ENCODE measurements at regions not wholly inside any gene's neighbourhood (a gene's known extent, or its start where the extent isn't known, plus 50 kb on each side); places are given as distances from the start of the nearest gene placed in this dataset.
"Not testable (repeated sequence)": the region's sequence is repeated elsewhere in the genome, so short reads cannot be mapped to it uniquely, and the experiment has no call there.

- Histone ChIP-seq H3K27ac (no peak overlapping the region), H3K4me2 (no peak overlapping the region), H3K36me3 (ENCODE audit: low read depth) (no peaks in the 10 kb centered on the region), H3K4me3 (no peak overlapping the region), H3K4me1 (replicated peaks; ENCODE audit: insufficient read depth) (no peaks in the 10 kb centered on the region), H2AFZ (no peak overlapping the region), H3K27me3 (ENCODE audit: insufficient read depth, low read depth) (no peaks in the 10 kb centered on the region), H4K20me1 (ENCODE audit: insufficient read depth) (no peaks in the 10 kb centered on the region), H3K9me2 (ENCODE audit: insufficient read depth) (no peaks in the 10 kb centered on the region), H3K9me3 (ENCODE audit: insufficient read depth, low read depth) (no peaks in the 10 kb centered on the region), H3K79me2 (ENCODE audit: low read depth) (no peaks in the 10 kb centered on the region), H3F3A (ENCODE audit: insufficient read depth, low read depth) (no peaks in the 10 kb centered on the region)
- ChIA-PET POLR2A (ENCODE audit: unreplicated experiment) (no interaction called here), CTCF (no interaction called here)
- intact Hi-C loops (cut with micrococcal nuclease; ENCODE audit: unreplicated experiment): no loop called here
- TF ChIP-seq EZH2 (IDR thresholded peaks at IDR 0.05; ENCODE audit: low read depth): no peak
- no TSS peak for BruUV-seq (replicated peaks)
- no peak for DNase-seq
Measured at GRCh38 chr12:126437934-126438333, 1372.7 kb downstream of the AACS start.

GRCh38 chr12:126443977-126444376, 1378.7 kb downstream of the AACS start:
- no peak overlapping the region for H3K27ac ChIP-seq

GRCh38 chr12:126447346-126447745, 1382.1 kb downstream of the AACS start:
- H3K27ac ChIP-seq: no peak overlapping the region
- POLR2A ChIA-PET (ENCODE audit: unreplicated experiment): no interaction called here
- no TSS peak for BruUV-seq (replicated peaks)
- no peaks in the 10 kb centered on the region for H3F3A ChIP-seq (ENCODE audit: insufficient read depth, low read depth)
- H3K4me3 ChIP-seq: no peak overlapping the region
- no peaks in the 10 kb centered on the region for H3K36me3 ChIP-seq (ENCODE audit: low read depth)
- no peak for TF ChIP-seq EZH2 (IDR thresholded peaks at IDR 0.05; ENCODE audit: low read depth)
- no peak for TF ChIP-seq CTCF (conservative IDR thresholded peaks at IDR 0.05)
- no peaks in the 10 kb centered on the region for H3K9me2 ChIP-seq (ENCODE audit: insufficient read depth)
- no peaks in the 10 kb centered on the region for H3K79me2 ChIP-seq (ENCODE audit: low read depth)
- DNase-seq: no peak
- H4K20me1 ChIP-seq (ENCODE audit: insufficient read depth): no peaks in the 10 kb centered on the region
- no peaks in the 10 kb centered on the region for H3K27me3 ChIP-seq (ENCODE audit: insufficient read depth, low read depth)
- H3K4me1 ChIP-seq (replicated peaks; ENCODE audit: insufficient read depth): no peaks in the 10 kb centered on the region
- intact Hi-C loops (cut with micrococcal nuclease; ENCODE audit: unreplicated experiment): no loop called here
- H3K9me3 ChIP-seq (ENCODE audit: insufficient read depth, low read depth): no peaks in the 10 kb centered on the region
- H2AFZ ChIP-seq: no peak overlapping the region
- H3K4me2 ChIP-seq: no peak overlapping the region
- CTCF ChIA-PET: no interaction called here

More at GRCh38 chr12:126443977-126444376, 1378.7 kb downstream of the AACS start:
- CTCF ChIA-PET: no interaction called here
- H3K4me2 ChIP-seq: no peak overlapping the region
- POLR2A ChIA-PET (ENCODE audit: unreplicated experiment): no interaction called here
- no peaks in the 10 kb centered on the region for H4K20me1 ChIP-seq (ENCODE audit: insufficient read depth)
- H3F3A ChIP-seq (ENCODE audit: insufficient read depth, low read depth): no peaks in the 10 kb centered on the region
- H3K9me2 ChIP-seq (ENCODE audit: insufficient read depth): no peaks in the 10 kb centered on the region
- no peaks in the 10 kb centered on the region for H3K4me1 ChIP-seq (replicated peaks; ENCODE audit: insufficient read depth)
- no peak overlapping the region for H2AFZ ChIP-seq
- no peaks in the 10 kb centered on the region for H3K27me3 ChIP-seq (ENCODE audit: insufficient read depth, low read depth)
- DNase-seq: no peak
- intact Hi-C loops (cut with micrococcal nuclease; ENCODE audit: unreplicated experiment): no loop called here
- H3K36me3 ChIP-seq (ENCODE audit: low read depth): no peaks in the 10 kb centered on the region
- H3K4me3 ChIP-seq: no peak overlapping the region
- no peaks in the 10 kb centered on the region for H3K79me2 ChIP-seq (ENCODE audit: low read depth)
- no peak for TF ChIP-seq CTCF (conservative IDR thresholded peaks at IDR 0.05)
- no peak for TF ChIP-seq EZH2 (IDR thresholded peaks at IDR 0.05; ENCODE audit: low read depth)
- BruUV-seq (replicated peaks): no TSS peak
- no peaks in the 10 kb centered on the region for H3K9me3 ChIP-seq (ENCODE audit: insufficient read depth, low read depth)

- Histone ChIP-seq H3F3A (ENCODE audit: insufficient read depth, low read depth) (no peaks in the 10 kb centered on the region), H3K27me3 (ENCODE audit: insufficient read depth, low read depth) (no peaks in the 10 kb centered on the region), H3K36me3 (ENCODE audit: low read depth) (no peaks in the 10 kb centered on the region), H3K4me3 (no peak overlapping the region), H3K4me2 (no peak overlapping the region), H3K9me3 (ENCODE audit: insufficient read depth, low read depth) (no peaks in the 10 kb centered on the region), H3K9me2 (ENCODE audit: insufficient read depth) (no peaks in the 10 kb centered on the region), H4K20me1 (ENCODE audit: insufficient read depth) (no peaks in the 10 kb centered on the region), H2AFZ (no peak overlapping the region), H3K27ac (no peak overlapping the region), H3K4me1 (replicated peaks; ENCODE audit: insufficient read depth) (no peaks in the 10 kb centered on the region), H3K79me2 (ENCODE audit: low read depth) (no peaks in the 10 kb centered on the region)
- BruUV-seq (replicated peaks): no TSS peak
- CTCF ChIA-PET: no interaction called here
- POLR2A ChIA-PET (ENCODE audit: unreplicated experiment): no interaction called here
- TF ChIP-seq CTCF (conservative IDR thresholded peaks at IDR 0.05): no peak
- TF ChIP-seq EZH2 (IDR thresholded peaks at IDR 0.05; ENCODE audit: low read depth): no peak
- no peak for DNase-seq
- intact Hi-C loops (cut with micrococcal nuclease; ENCODE audit: unreplicated experiment): loop anchor here (2.0 kb wide), 1 partner anchor 25 kb away; no protein-coding TSS in a partner anchor
Measured at GRCh38 chr12:126451809-126452208, 1386.6 kb downstream of the AACS start.

- intact Hi-C loops (cut with micrococcal nuclease; ENCODE audit: unreplicated experiment); POLR2A ChIA-PET (ENCODE audit: unreplicated experiment); H2AFZ ChIP-seq; H3K9me3 ChIP-seq (ENCODE audit: insufficient read depth, low read depth); H3K36me3 ChIP-seq (ENCODE audit: low read depth); CTCF ChIA-PET; H3K9me2 ChIP-seq (ENCODE audit: insufficient read depth); H3K27me3 ChIP-seq (ENCODE audit: insufficient read depth, low read depth); H3F3A ChIP-seq (ENCODE audit: insufficient read depth, low read depth); BruUV-seq (replicated peaks); DNase-seq; H4K20me1 ChIP-seq (ENCODE audit: insufficient read depth); H3K27ac ChIP-seq; H3K4me3 ChIP-seq; H3K4me1 ChIP-seq (replicated peaks; ENCODE audit: insufficient read depth); H3K79me2 ChIP-seq (ENCODE audit: low read depth); H3K4me2 ChIP-seq: not testable (repeated sequence)
Measured at GRCh38 chr12:126452686-126453085, 1387.5 kb downstream of the AACS start.
